Neural crest cell (in vitro differentiated cells): ENCODE measurements at regions not wholly inside any gene's neighbourhood (a gene's known extent, or its start where the extent isn't known, plus 50 kb on each side); places are given as distances from the start of the nearest gene placed in this dataset.

Experiments
- DNase-seq: peaks from one replicate; pipeline ENCODE4 v3.0.0; 2021; ENCODE audit warnings: low read depth, mixed read lengths, low spot score
- H3K27ac Mint-ChIP-seq: one replicate; pipeline ENCODE4 v1.8.0; 2021; ENCODE audit warnings: mild to moderate bottlenecking, mixed read lengths; ENCODE audit not compliant: unreplicated experiment
- H3K27me3 Mint-ChIP-seq: 2 replicates; pipeline ENCODE4 v1.8.0; 2021; ENCODE audit warnings: low read depth, mild to moderate bottlenecking, mixed read lengths
- H3K36me3 Mint-ChIP-seq: 2 replicates; pipeline ENCODE4 v1.8.0; 2021; ENCODE audit warnings: low read depth, mild to moderate bottlenecking, mixed read lengths
- H3K4me1 Mint-ChIP-seq: 2 replicates; pipeline ENCODE4 v1.8.0; 2021; ENCODE audit warnings: mixed read lengths
- H3K4me3 Mint-ChIP-seq: one replicate; pipeline ENCODE4 v1.8.0; 2021; ENCODE audit warnings: mild to moderate bottlenecking, mixed read lengths
- H3K9me3 Mint-ChIP-seq: 2 replicates; pipeline ENCODE4 v1.8.0; 2021; ENCODE audit warnings: mixed read lengths
- CTCF ChIP-seq: fragments of 200-600 bp; sonication (generic); conservative IDR thresholded peaks from 2 replicates; pipeline ENCODE4 v1.5.0; 2021; ENCODE audit warnings: antibody characterized with exemption, mild to moderate bottlenecking

- DNase-seq, result no peak
- Mint-ChIP-seq H3K4me3 (no peak overlapping the region), H3K9me3 (peaks cover under 1% of the 10 kb centered on the region), H3K27ac (no peak overlapping the region), H3K4me1 (no peaks in the 10 kb centered on the region), H3K36me3 (no peaks in the 10 kb centered on the region), H3K27me3 (peaks cover 17% of the 10 kb centered on the region)
- TF ChIP-seq CTCF, result no peak
Observed at GRCh38 chr1:221408117-221408803, 333.6 kb downstream of the DUSP10 start.

GRCh38 chr1:221411283-221411682 lies 330.6 kb downstream of the DUSP10 start:
- TF ChIP-seq CTCF, result no peak
- no peaks in the 10 kb centered on the region for H3K36me3 Mint-ChIP-seq
- H3K4me1 Mint-ChIP-seq, result no peaks in the 10 kb centered on the region
- DNase-seq, result no peak
- H3K27me3 Mint-ChIP-seq, result peaks cover 15% of the 10 kb centered on the region
- no peak overlapping the region for H3K4me3 Mint-ChIP-seq
- no peaks in the 10 kb centered on the region for H3K9me3 Mint-ChIP-seq
- H3K27ac Mint-ChIP-seq, result no peak overlapping the region

GRCh38 chr1:221414772-221415539 lies 326.9 kb downstream of the DUSP10 start:
- Mint-ChIP-seq H3K4me1 (no peaks in the 10 kb centered on the region), H3K9me3 (no peaks in the 10 kb centered on the region), H3K27me3 (peaks cover 5% of the 10 kb centered on the region), H3K36me3 (no peaks in the 10 kb centered on the region), H3K4me3 (no peak overlapping the region), H3K27ac (no peak overlapping the region)
- no peak for DNase-seq
- no peak for TF ChIP-seq CTCF

GRCh38 chr1:221415651-221416050 lies 326.2 kb downstream of the DUSP10 start:
- DNase-seq, result no peak
- H3K27me3 Mint-ChIP-seq, result no peaks in the 10 kb centered on the region
- H3K36me3 Mint-ChIP-seq, result no peaks in the 10 kb centered on the region
- no peak overlapping the region for H3K27ac Mint-ChIP-seq
- no peak for TF ChIP-seq CTCF
- no peaks in the 10 kb centered on the region for H3K9me3 Mint-ChIP-seq
- H3K4me1 Mint-ChIP-seq, result no peaks in the 10 kb centered on the region
- H3K4me3 Mint-ChIP-seq, result no peak overlapping the region

GRCh38 chr1:221416142-221416541 lies 325.7 kb downstream of the DUSP10 start:
- TF ChIP-seq CTCF, result no peak
- Mint-ChIP-seq H3K4me1 (no peaks in the 10 kb centered on the region), H3K4me3 (no peak overlapping the region), H3K27ac (no peak overlapping the region), H3K36me3 (no peaks in the 10 kb centered on the region), H3K27me3 (no peaks in the 10 kb centered on the region), H3K9me3 (no peaks in the 10 kb centered on the region)
- DNase-seq, result no peak
